ENCODE measurements at regions not wholly inside any gene's neighbourhood (a gene's known extent, or its start where the extent isn't known, plus 50 kb on each side); places are given as distances from the start of the nearest gene placed in this dataset.

- ATAC-seq (no peak), DNase-seq (no peak)
- Histone ChIP-seq H3K36me3 (no peaks in the 10 kb centered on the region), H3K4me1 (no peaks in the 10 kb centered on the region), H3K27me3 (no peaks in the 10 kb centered on the region), H3K27ac (no peak overlapping the region), H3K4me3 (no peak overlapping the region), H3K9me3 (no peaks in the 10 kb centered on the region)
- TF ChIP-seq CTCF (IDR thresholded peaks at IDR 0.05): no peak
- no peak for TF ChIP-seq POLR2A (IDR thresholded peaks at IDR 0.05)
- intact Hi-C loops (cut with DNase I): no loop called here
- WGBS, 4 donors: 76 to 84% (median 81%) methylated on average over 4 of the region's 4 CpGs
These were observed 452.0 kb upstream of the MCTP2 start for GRCh38 chr15:93779341-93779740.

- intact Hi-C loops (cut with DNase I): no loop called here
- H3K27me3 ChIP-seq: peaks cover 0 to 4% (median 0%) of the 10 kb centered on the region in 9 donors
- no peak overlapping the region for H3K27ac ChIP-seq
- 72 to 78% (median 75%) methylated on average over 4 of the region's 4 CpGs for WGBS, 4 donors
- ATAC-seq: no peak
- peaks cover 0 to 4% (median 0%) of the 10 kb centered on the region in 12 donors for H3K9me3 ChIP-seq
- no peaks in the 10 kb centered on the region for H3K4me1 ChIP-seq
- H3K4me3 ChIP-seq: no peak overlapping the region
- DNase-seq: no peak
- TF ChIP-seq CTCF (IDR thresholded peaks at IDR 0.05): no peak
- TF ChIP-seq POLR2A (IDR thresholded peaks at IDR 0.05): no peak
- H3K36me3 ChIP-seq: no peaks in the 10 kb centered on the region
These were observed 459.9 kb upstream of the MCTP2 start for GRCh38 chr15:93771196-93772030.

- no peak overlapping the region for H3K27ac ChIP-seq
- WGBS, 4 donors: 39 to 64% (median 46%) methylated on average over 1 of the region's 1 CpG
- TF ChIP-seq POLR2A (IDR thresholded peaks at IDR 0.05) (no peak), CTCF (IDR thresholded peaks at IDR 0.05) (no peak)
- DNase-seq (no peak), ATAC-seq (no peak)
- no peak overlapping the region for H3K4me3 ChIP-seq
- H3K4me1 ChIP-seq: no peaks in the 10 kb centered on the region
- H3K9me3 ChIP-seq: peaks cover 0 to 4% (median 0%) of the 10 kb centered on the region in 12 donors
- H3K36me3 ChIP-seq: no peaks in the 10 kb centered on the region
- intact Hi-C loops (cut with DNase I): no loop called here
- peaks cover 0 to 4% (median 0%) of the 10 kb centered on the region in 9 donors for H3K27me3 ChIP-seq
These were observed 460.6 kb upstream of the MCTP2 start for GRCh38 chr15:93770788-93771187.

- ATAC-seq (no peak), DNase-seq (no peak)
- no peaks in the 10 kb centered on the region for H3K36me3 ChIP-seq
- no peak overlapping the region for H3K4me3 ChIP-seq
- TF ChIP-seq CTCF (IDR thresholded peaks at IDR 0.05): no peak
- no peak for TF ChIP-seq POLR2A (IDR thresholded peaks at IDR 0.05)
- intact Hi-C loops (cut with DNase I): no loop called here
- H3K27me3 ChIP-seq: peaks cover 0 to 3% (median 0%) of the 10 kb centered on the region in 9 donors
- 81 to 89% (median 85%) methylated on average over 3 of the region's 3 CpGs for WGBS, 4 donors
- H3K27ac ChIP-seq: no peak overlapping the region
- no peaks in the 10 kb centered on the region for H3K4me1 ChIP-seq
- H3K9me3 ChIP-seq: peaks cover 0 to 6% (median 0%) of the 10 kb centered on the region in 12 donors
These were observed 469.3 kb upstream of the MCTP2 start for GRCh38 chr15:93762036-93762435.
